Gastrocnemius medialis (tissue), 4 donors: ENCODE measurements at regions not wholly inside any gene's neighbourhood (a gene's known extent, or its start where the extent isn't known, plus 50 kb on each side); places are given as distances from the start of the nearest gene placed in this dataset.

Experiments
- ATAC-seq, 2 donors: fragments of 150-250 bp; one replicate each; pipeline ENCODE4 v1.9.1; 2016
- DNase-seq, 2 donors: peaks; one replicate each; pipeline ENCODE4 v3.0.0-alpha.2; 2019
- H3K27ac ChIP-seq, 4 donors: fragments of 200-600 bp; sonication (generic); 1 replicate in 1 of 4; 2 replicates in 3 of 4; pipeline ENCODE4 v1.5.1; 2016 to 2018; ENCODE audit warnings: mild to moderate bottlenecking in 2 of 4, moderate library complexity in 1 of 4
- H3K27me3 ChIP-seq, 3 donors: fragments of 200-600 bp; sonication (generic) in 2 of 3; 1 replicate in 1 of 3; 2 replicates in 2 of 3; pipeline versions ENCODE4 v1.5.1 to v1.6.0; 2016 to 2019; ENCODE audit warnings: mild to moderate bottlenecking in 1 of 3, moderate library complexity in 1 of 3
- H3K36me3 ChIP-seq, 2 donors: fragments of 200-600 bp; sonication (generic) in 1 of 2; one replicate each; pipeline ENCODE4 v1.5.1; 2017 to 2018
- H3K4me1 ChIP-seq, 2 donors: fragments of 200-600 bp; sonication (generic) in 1 of 2; one replicate each; pipeline ENCODE4 v1.5.1; 2016 to 2017; ENCODE audit warnings: mild to moderate bottlenecking in 2 of 2
- H3K4me3 ChIP-seq, 4 donors: fragments of 200-600 bp; sonication (generic) in 3 of 4; 1 replicate in 1 of 4; 2 replicates in 3 of 4; pipeline ENCODE4 v1.5.1; 2016 to 2019; ENCODE audit warnings: mild to moderate bottlenecking in 2 of 4
- H3K9me3 ChIP-seq, 3 donors: fragments of 200-600 bp; sonication (generic) in 2 of 3; 1 replicate in 1 of 3; 2 replicates in 2 of 3; pipeline ENCODE4 v1.5.1; 2016 to 2019
- CTCF ChIP-seq, 5 experiments: fragments of 450-650 bp in 3 of 5; fragments of 200-600 bp in 2 of 5; sonication (generic) in 2 of 5; IDR thresholded peaks in 4 of 5; conservative IDR thresholded peaks in 1 of 5; 1 replicate in 4 of 5; 2 replicates in 1 of 5; pipeline ENCODE4 v1.5.1; 2016 to 2019; ENCODE audit warnings: antibody characterized with exemption in 5 of 5, mild to moderate bottlenecking in 3 of 5, moderate library complexity in 3 of 5
- POLR2A ChIP-seq, 2 donors: fragments of 450-650 bp; IDR thresholded peaks; one replicate each; pipeline ENCODE4 v1.6.1; 2017; ENCODE audit warnings: antibody characterized with exemption in 2 of 2, mild to moderate bottlenecking in 2 of 2, moderate library complexity in 2 of 2
- in situ Hi-C, 4 donors: fragments of 200-750 bp; cut with MboI; loops; one replicate each; pipeline versions ENCODE4 v1.15.0 to v1.8.0; 2017; ENCODE audit warnings: low sequenced_read_pairs in 4 of 4
- intact Hi-C: fragments of 100-400 bp; cut with DNase I; formaldehyde crosslinking; loops from one replicate; pipeline ENCODE4 v1.15.1; 2023; ENCODE audit warnings: low total_unique reads

GRCh38 chr12:124715121-124715990, 147.9 kb upstream of the NCOR2 start:
- H3K9me3 ChIP-seq, result no peaks in the 10 kb centered on the region
- H3K27ac ChIP-seq, result peak overlapping the region in 2 of 4 donors; percentile 24 to 26
- H3K4me1 ChIP-seq, result peaks cover 8 to 17% of the 10 kb centered on the region in 2 donors
- in situ Hi-C loops (no loop called here), intact Hi-C loops (no loop called here)
- TF ChIP-seq POLR2A (IDR thresholded peaks at IDR 0.05), result no peak
- no peak for TF ChIP-seq CTCF (IDR thresholded peaks at IDR 0.05 in 4 of 5, conservative IDR thresholded peaks at IDR 0.05 in 1 of 5)
- no peak for DNase-seq
- no peak overlapping the region for H3K4me3 ChIP-seq
- ATAC-seq, result no peak
- H3K27me3 ChIP-seq, result no peaks in the 10 kb centered on the region
- no peaks in the 10 kb centered on the region for H3K36me3 ChIP-seq

- intact Hi-C loops, result loop anchor here (5.0 kb wide), 1 partner anchor 91 kb away; no protein-coding TSS in a partner anchor
- DNase-seq, result no peak
- H3K9me3 ChIP-seq, result no peaks in the 10 kb centered on the region
- in situ Hi-C loops, result no loop called here
- H3K36me3 ChIP-seq, result no peaks in the 10 kb centered on the region
- H3K4me3 ChIP-seq, result peak overlapping the region; percentile 12 to 53 (median 28)
- ATAC-seq, result peak; percentile 63 to 69
- no peaks in the 10 kb centered on the region for H3K27me3 ChIP-seq
- H3K27ac ChIP-seq, result peak overlapping the region; percentile 70 to 85 (median 75)
- peak; percentile 24 to 42 for TF ChIP-seq POLR2A (IDR thresholded peaks at IDR 0.05)
- TF ChIP-seq CTCF (IDR thresholded peaks at IDR 0.05 in 4 of 5, conservative IDR thresholded peaks at IDR 0.05 in 1 of 5), result no peak
- H3K4me1 ChIP-seq, result peaks cover 6 to 17% of the 10 kb centered on the region in 2 donors
Measured at GRCh38 chr12:124713436-124714082, 146.1 kb upstream of the NCOR2 start.

GRCh38 chr12:124713041-124713435, 145.6 kb upstream of the NCOR2 start:
- peak; percentile 47 to 53 for ATAC-seq
- peaks cover 6 to 17% of the 10 kb centered on the region in 2 donors for H3K4me1 ChIP-seq
- no peaks in the 10 kb centered on the region for H3K27me3 ChIP-seq
- peak overlapping the region; percentile 70 to 85 (median 75) for H3K27ac ChIP-seq
- peak overlapping the region; percentile 12 to 53 (median 28) for H3K4me3 ChIP-seq
- DNase-seq, result peak; percentile 58
- no peaks in the 10 kb centered on the region for H3K36me3 ChIP-seq
- TF ChIP-seq CTCF (IDR thresholded peaks at IDR 0.05 in 4 of 5, conservative IDR thresholded peaks at IDR 0.05 in 1 of 5), result no peak
- TF ChIP-seq POLR2A (IDR thresholded peaks at IDR 0.05), result no peak
- no peaks in the 10 kb centered on the region for H3K9me3 ChIP-seq
- intact Hi-C loops, result loop anchor here (5.0 kb wide), 1 partner anchor 91 kb away; no protein-coding TSS in a partner anchor
- in situ Hi-C loops, result no loop called here

- no peak for TF ChIP-seq CTCF (IDR thresholded peaks at IDR 0.05 in 4 of 5, conservative IDR thresholded peaks at IDR 0.05 in 1 of 5)
- no peak for TF ChIP-seq POLR2A (IDR thresholded peaks at IDR 0.05)
- no peak overlapping the region for H3K4me3 ChIP-seq
- no peaks in the 10 kb centered on the region for H3K9me3 ChIP-seq
- intact Hi-C loops (loop anchor here (5.0 kb wide), 1 partner anchor 89 kb away; no protein-coding TSS in a partner anchor), in situ Hi-C loops (no loop called here)
- H3K27ac ChIP-seq, result no peak overlapping the region
- no peak for ATAC-seq
- DNase-seq, result no peak
- no peaks in the 10 kb centered on the region for H3K36me3 ChIP-seq
- H3K4me1 ChIP-seq, result peaks cover 6 to 17% of the 10 kb centered on the region in 2 donors
- H3K27me3 ChIP-seq, result no peaks in the 10 kb centered on the region
Measured at GRCh38 chr12:124711344-124711743, 143.9 kb upstream of the NCOR2 start.
